ENCODE measurements at regions not wholly inside any gene's neighbourhood (a gene's known extent, or its start where the extent isn't known, plus 50 kb on each side); places are given as distances from the start of the nearest gene placed in this dataset.

- TF ChIP-seq RARB (CRISPR knock-in tag; IDR thresholded peaks at IDR 0.05) (no peak), CSDC2 (CRISPR knock-in tag; IDR thresholded peaks at IDR 0.05) (no peak), ARNTL (CRISPR knock-in tag; IDR thresholded peaks at IDR 0.05; ENCODE audit: borderline replicate concordance, low read depth) (no peak), ZNF8 (CRISPR knock-in tag; IDR thresholded peaks at IDR 0.05) (no peak), ESRRG (CRISPR knock-in tag; IDR thresholded peaks at IDR 0.05) (no peak), GLIS3 (CRISPR knock-in tag; IDR thresholded peaks at IDR 0.05) (no peak), PPARA (CRISPR knock-in tag; IDR thresholded peaks at IDR 0.05; ENCODE audit: borderline replicate concordance) (no peak), SNAI2 (CRISPR knock-in tag; IDR thresholded peaks at IDR 0.05) (no peak), TOX (CRISPR knock-in tag; IDR thresholded peaks at IDR 0.05; ENCODE audit: borderline replicate concordance) (no peak), TCF4 (CRISPR knock-in tag; IDR thresholded peaks at IDR 0.05; ENCODE audit: borderline replicate concordance) (no peak), ZNF70 (CRISPR knock-in tag; IDR thresholded peaks at IDR 0.05) (no peak), ZFP30 (CRISPR knock-in tag; IDR thresholded peaks at IDR 0.05) (no peak), ISL1 (CRISPR knock-in tag; IDR thresholded peaks at IDR 0.05) (no peak), ZFP3 (CRISPR knock-in tag; IDR thresholded peaks at IDR 0.05) (no peak), PATZ1 (CRISPR knock-in tag; IDR thresholded peaks at IDR 0.05; ENCODE audit: borderline replicate concordance) (no peak), TSHZ2 (CRISPR knock-in tag; IDR thresholded peaks at IDR 0.05) (no peak), POU6F1 (CRISPR knock-in tag; IDR thresholded peaks at IDR 0.05; ENCODE audit: borderline replicate concordance, low read depth) (no peak)
- no peak for ATAC-seq
These were observed 116.2 kb upstream of the NTM start for GRCh38 chr11:131254254-131254653.

DNA sequence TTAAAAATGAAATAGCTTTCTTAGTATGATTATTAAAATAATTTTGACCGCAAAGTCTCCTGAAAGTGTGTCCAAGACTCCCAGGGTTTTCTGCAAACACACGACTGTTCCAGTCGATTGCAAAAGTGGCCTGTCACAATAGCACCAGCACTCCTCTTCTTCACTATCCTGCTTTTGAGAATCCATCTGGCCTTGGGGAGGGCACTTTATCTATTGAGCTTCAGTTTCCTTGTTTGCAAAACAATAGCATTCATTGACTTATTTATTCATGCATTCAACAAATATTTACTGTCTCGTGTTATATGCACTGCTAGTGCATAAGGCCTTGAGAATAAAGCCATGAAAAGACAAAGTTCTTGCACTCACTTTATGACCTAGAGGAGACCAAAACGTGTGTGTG lies 96.2 kb upstream of the NTM start:
- TF ChIP-seq, protein P1, sequence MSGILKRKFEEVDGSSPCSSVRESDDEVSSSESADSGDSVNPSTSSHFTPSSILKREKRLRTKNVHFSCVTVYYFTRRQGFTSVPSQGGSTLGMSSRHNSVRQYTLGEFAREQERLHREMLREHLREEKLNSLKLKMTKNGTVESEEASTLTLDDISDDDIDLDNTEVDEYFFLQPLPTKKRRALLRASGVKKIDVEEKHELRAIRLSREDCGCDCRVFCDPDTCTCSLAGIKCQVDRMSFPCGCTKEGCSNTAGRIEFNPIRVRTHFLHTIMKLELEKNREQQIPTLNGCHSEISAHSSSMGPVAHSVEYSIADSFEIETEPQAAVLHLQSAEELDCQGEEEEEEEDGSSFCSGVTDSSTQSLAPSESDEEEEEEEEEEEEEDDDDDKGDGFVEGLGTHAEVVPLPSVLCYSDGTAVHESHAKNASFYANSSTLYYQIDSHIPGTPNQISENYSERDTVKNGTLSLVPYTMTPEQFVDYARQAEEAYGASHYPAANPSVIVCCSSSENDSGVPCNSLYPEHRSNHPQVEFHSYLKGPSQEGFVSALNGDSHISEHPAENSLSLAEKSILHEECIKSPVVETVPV (CRISPR knock-in tag; IDR thresholded peaks at IDR 0.05) = no peak
- no peak for TF ChIP-seq ISL1 (CRISPR knock-in tag; IDR thresholded peaks at IDR 0.05)
- TF ChIP-seq PATZ1 (CRISPR knock-in tag; IDR thresholded peaks at IDR 0.05; ENCODE audit: borderline replicate concordance) = no peak
- no peak for TF ChIP-seq RARB (CRISPR knock-in tag; IDR thresholded peaks at IDR 0.05)
- no peak for TF ChIP-seq ZFP3 (CRISPR knock-in tag; IDR thresholded peaks at IDR 0.05)
- TF ChIP-seq ZNF70 (CRISPR knock-in tag; IDR thresholded peaks at IDR 0.05) = no peak
- no peak for TF ChIP-seq POU6F1 (CRISPR knock-in tag; IDR thresholded peaks at IDR 0.05; ENCODE audit: borderline replicate concordance, low read depth)
- TF ChIP-seq CREB5 (CRISPR knock-in tag; IDR thresholded peaks at IDR 0.05; ENCODE audit: low read depth) = no peak
- TF ChIP-seq ZNF565 (CRISPR knock-in tag; conservative IDR thresholded peaks at IDR 0.05; ENCODE audit: low read depth) = no peak
- TF ChIP-seq ZFP30 (CRISPR knock-in tag; IDR thresholded peaks at IDR 0.05) = no peak
- no peak for TF ChIP-seq TOX (CRISPR knock-in tag; IDR thresholded peaks at IDR 0.05; ENCODE audit: borderline replicate concordance)
- no peak for TF ChIP-seq BACH2 (CRISPR knock-in tag; IDR thresholded peaks at IDR 0.05; ENCODE audit: borderline replicate concordance)
- no peak for TF ChIP-seq ARNTL (CRISPR knock-in tag; IDR thresholded peaks at IDR 0.05; ENCODE audit: borderline replicate concordance, low read depth)
- TF ChIP-seq PPARA (CRISPR knock-in tag; IDR thresholded peaks at IDR 0.05; ENCODE audit: borderline replicate concordance) = no peak
- TF ChIP-seq ZC3H10 (CRISPR knock-in tag; IDR thresholded peaks at IDR 0.05) = no peak
- TF ChIP-seq ZNF8 (CRISPR knock-in tag; IDR thresholded peaks at IDR 0.05) = no peak
- TF ChIP-seq OSR1 (CRISPR knock-in tag; IDR thresholded peaks at IDR 0.05) = no peak
- no peak for TF ChIP-seq SNAI2 (CRISPR knock-in tag; IDR thresholded peaks at IDR 0.05)
- ATAC-seq = no peak

All from SK-N-SH treated with all-trans-retinoic acid at 6 μM for 48 hours (cell line).